ENCODE measurements at regions not wholly inside any gene's neighbourhood (a gene's known extent, or its start where the extent isn't known, plus 50 kb on each side); places are given as distances from the start of the nearest gene placed in this dataset.
"Not testable (repeated sequence)": the region's sequence is repeated elsewhere in the genome, so short reads cannot be mapped to it uniquely, and the experiment has no call there.

GRCh38 chr4:126611900-126612299 is 1020.9 kb upstream of the INTU start:
- DNase-seq = no peak

GRCh38 chr4:126614356-126614855 is 1018.4 kb upstream of the INTU start:
- peak; percentile 27 for DNase-seq

- DNase-seq = no peak
Measured at GRCh38 chr4:126616795-126617194, 1016.0 kb upstream of the INTU start.

GRCh38 chr4:126627255-126627654 is 1005.5 kb upstream of the INTU start:
- DNase-seq = peak; percentile 22

- DNase-seq = no peak
Measured at GRCh38 chr4:126628933-126629332, 1003.8 kb upstream of the INTU start.

GRCh38 chr4:126630230-126630629 is 1002.5 kb upstream of the INTU start:
- DNase-seq = no peak

- no peak for DNase-seq
Measured at GRCh38 chr4:126633306-126633705, 999.5 kb upstream of the INTU start.

- no peak for DNase-seq
Measured at GRCh38 chr4:126637706-126638105, 995.1 kb upstream of the INTU start.

GRCh38 chr4:126647320-126647719 is 985.4 kb upstream of the INTU start:
- no peak for DNase-seq

GRCh38 chr4:126647756-126648397 is 984.9 kb upstream of the INTU start:
- DNase-seq = no peak

- DNase-seq = peak; percentile 12
Measured at GRCh38 chr4:126658411-126658810, 974.3 kb upstream of the INTU start.

GRCh38 chr4:126661194-126661593 is 971.6 kb upstream of the INTU start:
- DNase-seq = no peak

- DNase-seq = no peak
Measured at GRCh38 chr4:126664839-126665238, 967.9 kb upstream of the INTU start.

- DNase-seq = not testable (repeated sequence)
Measured at GRCh38 chr4:126670038-126670437, 962.7 kb upstream of the INTU start.

- DNase-seq = peak; percentile 26
Measured at GRCh38 chr4:126678618-126679017, 954.1 kb upstream of the INTU start.

GRCh38 chr4:126679303-126679702 is 953.5 kb upstream of the INTU start:
- no peak for DNase-seq

- no peak for DNase-seq
Measured at GRCh38 chr4:126682250-126682649, 950.5 kb upstream of the INTU start.

GRCh38 chr4:126686491-126686890 is 946.3 kb upstream of the INTU start:
- no peak for DNase-seq

GRCh38 chr4:126687655-126688358 is 945.0 kb upstream of the INTU start:
- DNase-seq = no peak

GRCh38 chr4:126691797-126692196 is 941.0 kb upstream of the INTU start:
- no peak for DNase-seq

- no peak for DNase-seq
Measured at GRCh38 chr4:126697748-126698147, 935.0 kb upstream of the INTU start.

GRCh38 chr4:126698224-126698623 is 934.5 kb upstream of the INTU start:
- no peak for DNase-seq

- no peak for DNase-seq
Measured at GRCh38 chr4:126701756-126702155, 931.0 kb upstream of the INTU start.

- no peak for DNase-seq
Measured at GRCh38 chr4:126702747-126703146, 930.0 kb upstream of the INTU start.

GRCh38 chr4:126705266-126705665 is 927.5 kb upstream of the INTU start:
- DNase-seq = no peak
